Liver (tissue), 8 donors: ENCODE measurements at regions not wholly inside any gene's neighbourhood (a gene's known extent, or its start where the extent isn't known, plus 50 kb on each side); places are given as distances from the start of the nearest gene placed in this dataset.

Experiments used
- DNase-seq: peaks from one replicate; pipeline ENCODE4 v3.0.0-alpha.2; 2017; ENCODE audit warnings: low spot score
- H3K27ac ChIP-seq, 2 donors: one replicate each; pipeline ENCODE4 v1.7.0; 2013; ENCODE audit warnings: inconsistent platforms in 2 of 2, low read length in 2 of 2, control low read depth in 1 of 2, low read depth in 1 of 2, mild to moderate bottlenecking in 1 of 2
- H3K27me3 ChIP-seq, 4 donors: one replicate each; pipeline versions ENCODE4 v1.6.1 to v1.7.0; 2013; ENCODE audit warnings: low read length in 3 of 4, inconsistent platforms in 1 of 4, mild to moderate bottlenecking in 1 of 4, moderate library complexity in 1 of 4; ENCODE audit not compliant: control insufficient read depth in 4 of 4, insufficient read depth in 4 of 4
- H3K36me3 ChIP-seq, 4 donors: one replicate each; pipeline versions ENCODE4 v1.6.1 to v1.7.0; 2013; ENCODE audit warnings: low read length in 3 of 4, mild to moderate bottlenecking in 3 of 4, low read depth in 1 of 4, moderate library complexity in 1 of 4; ENCODE audit not compliant: control insufficient read depth in 4 of 4, insufficient read depth in 3 of 4
- H3K4me1 ChIP-seq, 4 donors: one replicate each; pipeline versions ENCODE4 v1.6.1 to v1.7.0; 2013; ENCODE audit warnings: low read length in 3 of 4, mild to moderate bottlenecking in 3 of 4, moderate library complexity in 1 of 4; ENCODE audit not compliant: control insufficient read depth in 4 of 4, insufficient read depth in 4 of 4
- H3K4me3 ChIP-seq, 3 donors: one replicate each; pipeline versions ENCODE4 v1.6.1 to v1.7.0; 2013; ENCODE audit warnings: low read length in 3 of 3, control low read depth in 1 of 3, low read depth in 1 of 3, mild to moderate bottlenecking in 1 of 3
- H3K9ac ChIP-seq, 2 donors: one replicate each; pipeline ENCODE4 v1.7.0; 2013; ENCODE audit warnings: low read length in 2 of 2, mild to moderate bottlenecking in 2 of 2, moderate library complexity in 2 of 2, control low read depth in 1 of 2, low read depth in 1 of 2
- H3K9me3 ChIP-seq, 4 donors: one replicate each; pipeline versions ENCODE4 v1.6.1 to v1.7.0; 2013; ENCODE audit warnings: low read length in 3 of 4; ENCODE audit not compliant: control insufficient read depth in 4 of 4
- ATF3 ChIP-seq: IDR thresholded peaks from 2 replicates; pipeline ENCODE4 v1.6.1; 2016; ENCODE audit warnings: antibody characterized with exemption
- EGR1 ChIP-seq, 2 donors: IDR thresholded peaks; 2 replicates each; pipeline ENCODE4 v1.6.1; 2016 to 2018; ENCODE audit warnings: antibody characterized with exemption in 2 of 2, low read depth in 2 of 2
- FOXA1 ChIP-seq: IDR thresholded peaks from 2 replicates; pipeline ENCODE4 v1.6.1; 2016; ENCODE audit warnings: antibody characterized with exemption
- GABPA ChIP-seq, 2 donors: IDR thresholded peaks in 1 of 2; conservative IDR thresholded peaks in 1 of 2; 2 replicates each; pipeline ENCODE4 v1.6.1; 2016; ENCODE audit warnings: antibody characterized with exemption in 2 of 2, mild to moderate bottlenecking in 1 of 2, moderate library complexity in 1 of 2
- HNF4A ChIP-seq, 2 donors: conservative IDR thresholded peaks; 2 replicates each; pipeline ENCODE4 v1.6.1; 2016; ENCODE audit warnings: antibody characterized with exemption in 2 of 2, mild to moderate bottlenecking in 2 of 2
- HNF4G ChIP-seq: IDR thresholded peaks from 2 replicates; pipeline ENCODE4 v1.6.1; 2016; ENCODE audit warnings: antibody characterized with exemption
- JUND ChIP-seq, 2 donors: IDR thresholded peaks; 2 replicates each; pipeline ENCODE4 v1.6.1; 2016; ENCODE audit warnings: antibody characterized with exemption in 2 of 2
- MAX ChIP-seq: IDR thresholded peaks from 2 replicates; pipeline ENCODE4 v1.6.1; 2016; ENCODE audit warnings: antibody characterized with exemption
- NR2F2 ChIP-seq: IDR thresholded peaks from 2 replicates; pipeline ENCODE4 v1.6.1; 2016; ENCODE audit warnings: antibody characterized with exemption
- REST ChIP-seq: IDR thresholded peaks from 2 replicates; pipeline ENCODE4 v1.6.1; 2016; ENCODE audit warnings: antibody characterized with exemption, mild to moderate bottlenecking
- RXRA ChIP-seq, 2 donors: IDR thresholded peaks; 2 replicates each; pipeline ENCODE4 v1.6.1; 2017 to 2018; ENCODE audit warnings: antibody characterized with exemption in 2 of 2, mild to moderate bottlenecking in 1 of 2
- SP1 ChIP-seq: IDR thresholded peaks from 2 replicates; pipeline ENCODE4 v1.6.1; 2018; ENCODE audit warnings: antibody characterized with exemption, mild to moderate bottlenecking
- TAF1 ChIP-seq: conservative IDR thresholded peaks from 2 replicates; pipeline ENCODE4 v1.6.1; 2016; ENCODE audit warnings: antibody characterized with exemption, mild to moderate bottlenecking
- YY1 ChIP-seq: IDR thresholded peaks from 2 replicates; pipeline ENCODE4 v1.6.1; 2016; ENCODE audit warnings: antibody characterized with exemption, mild to moderate bottlenecking
- WGBS: extraction: QIAGEN DNeasy Blood & Tissue Kit; methylation state at CpG from one replicate; pipeline ENCODE4 v1.1.7; 2013; 5-methylcytosine and 5-hydroxymethylcytosine counted together
- TF ChIP-seq, protein P1 (sequence below): fragments of 150-350 bp; IDR thresholded peaks from 2 replicates; pipeline ENCODE4 v1.5.1; 2017; ENCODE audit warnings: improper control_type of control experiment, low read depth, low read length; ENCODE audit not compliant: missing input control
- TF ChIP-seq, protein P2 (sequence below): IDR thresholded peaks from 2 replicates; pipeline ENCODE4 v1.6.1; 2016; ENCODE audit warnings: antibody characterized with exemption
- donor health status: healthy.
- donor health status: healthy.
- donor health status: healthy.
- donor health status: healthy.
- donor health status: healthy.

- TF ChIP-seq, protein P1, sequence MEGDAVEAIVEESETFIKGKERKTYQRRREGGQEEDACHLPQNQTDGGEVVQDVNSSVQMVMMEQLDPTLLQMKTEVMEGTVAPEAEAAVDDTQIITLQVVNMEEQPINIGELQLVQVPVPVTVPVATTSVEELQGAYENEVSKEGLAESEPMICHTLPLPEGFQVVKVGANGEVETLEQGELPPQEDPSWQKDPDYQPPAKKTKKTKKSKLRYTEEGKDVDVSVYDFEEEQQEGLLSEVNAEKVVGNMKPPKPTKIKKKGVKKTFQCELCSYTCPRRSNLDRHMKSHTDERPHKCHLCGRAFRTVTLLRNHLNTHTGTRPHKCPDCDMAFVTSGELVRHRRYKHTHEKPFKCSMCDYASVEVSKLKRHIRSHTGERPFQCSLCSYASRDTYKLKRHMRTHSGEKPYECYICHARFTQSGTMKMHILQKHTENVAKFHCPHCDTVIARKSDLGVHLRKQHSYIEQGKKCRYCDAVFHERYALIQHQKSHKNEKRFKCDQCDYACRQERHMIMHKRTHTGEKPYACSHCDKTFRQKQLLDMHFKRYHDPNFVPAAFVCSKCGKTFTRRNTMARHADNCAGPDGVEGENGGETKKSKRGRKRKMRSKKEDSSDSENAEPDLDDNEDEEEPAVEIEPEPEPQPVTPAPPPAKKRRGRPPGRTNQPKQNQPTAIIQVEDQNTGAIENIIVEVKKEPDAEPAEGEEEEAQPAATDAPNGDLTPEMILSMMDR, result no peak
- TF ChIP-seq, protein P2, sequence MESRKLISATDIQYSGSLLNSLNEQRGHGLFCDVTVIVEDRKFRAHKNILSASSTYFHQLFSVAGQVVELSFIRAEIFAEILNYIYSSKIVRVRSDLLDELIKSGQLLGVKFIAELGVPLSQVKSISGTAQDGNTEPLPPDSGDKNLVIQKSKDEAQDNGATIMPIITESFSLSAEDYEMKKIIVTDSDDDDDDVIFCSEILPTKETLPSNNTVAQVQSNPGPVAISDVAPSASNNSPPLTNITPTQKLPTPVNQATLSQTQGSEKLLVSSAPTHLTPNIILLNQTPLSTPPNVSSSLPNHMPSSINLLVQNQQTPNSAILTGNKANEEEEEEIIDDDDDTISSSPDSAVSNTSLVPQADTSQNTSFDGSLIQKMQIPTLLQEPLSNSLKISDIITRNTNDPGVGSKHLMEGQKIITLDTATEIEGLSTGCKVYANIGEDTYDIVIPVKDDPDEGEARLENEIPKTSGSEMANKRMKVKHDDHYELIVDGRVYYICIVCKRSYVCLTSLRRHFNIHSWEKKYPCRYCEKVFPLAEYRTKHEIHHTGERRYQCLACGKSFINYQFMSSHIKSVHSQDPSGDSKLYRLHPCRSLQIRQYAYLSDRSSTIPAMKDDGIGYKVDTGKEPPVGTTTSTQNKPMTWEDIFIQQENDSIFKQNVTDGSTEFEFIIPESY, result no peak
- TF ChIP-seq YY1 (no peak), GABPA (IDR thresholded peaks at IDR 0.05 in 1 of 2, conservative IDR thresholded peaks at IDR 0.05 in 1 of 2) (no peak), EGR1 (IDR thresholded peaks at IDR 0.05; ENCODE audit: low read depth in 2 of 2) (no peak), FOXA1 (no peak), SP1 (no peak), NR2F2 (no peak), HNF4G (no peak), TAF1 (no peak), MAX (no peak), REST (no peak), RXRA (IDR thresholded peaks at IDR 0.05) (no peak), JUND (IDR thresholded peaks at IDR 0.05) (no peak), ATF3 (no peak)
- no peaks in the 10 kb centered on the region for H3K36me3 ChIP-seq
- no peak overlapping the region for H3K4me3 ChIP-seq
- H3K4me1 ChIP-seq, result no peaks in the 10 kb centered on the region
- no peak overlapping the region for H3K27ac ChIP-seq
- no peaks in the 10 kb centered on the region for H3K27me3 ChIP-seq
- peaks cover 0 to 3% (median 0%) of the 10 kb centered on the region in 4 donors for H3K9me3 ChIP-seq
- DNase-seq, result no peak
- H3K9ac ChIP-seq, result no peak overlapping the region
- 46% methylated on average over 1 of the region's 1 CpG for WGBS
Measured at GRCh38 chr12:97211416-97211930, 251.1 kb upstream of the RMST start.

GRCh38 chr12:97216848-97217247 is 245.8 kb upstream of the RMST start:
- Histone ChIP-seq H3K36me3 (no peaks in the 10 kb centered on the region), H3K9me3 (peaks cover 0 to 3% (median 0%) of the 10 kb centered on the region in 4 donors), H3K27ac (no peak overlapping the region), H3K27me3 (peaks cover 0 to 2% (median 0%) of the 10 kb centered on the region in 4 donors), H3K9ac (no peak overlapping the region), H3K4me3 (no peak overlapping the region), H3K4me1 (no peaks in the 10 kb centered on the region)
- WGBS, result 71% methylated on average over 1 of the region's 1 CpG
- no peak for DNase-seq
- TF ChIP-seq JUND (IDR thresholded peaks at IDR 0.05) (no peak), FOXA1 (no peak), SP1 (no peak), HNF4A (conservative IDR thresholded peaks at IDR 0.05) (no peak), NR2F2 (no peak), MAX (no peak), EGR1 (IDR thresholded peaks at IDR 0.05; ENCODE audit: low read depth in 2 of 2) (no peak), REST (no peak), YY1 (no peak)
- TF ChIP-seq, protein P1, result no peak
